HG02973 (cell line): ENCODE measurements at regions not wholly inside any gene's neighbourhood (a gene's known extent, or its start where the extent isn't known, plus 50 kb on each side); places are given as distances from the start of the nearest gene placed in this dataset.

ENCODE experiments used
- ATAC-seq: cut with Tn5 transposase; IDR thresholded peaks from one replicate; pipeline ENCODE4 v1.9.1; 2021; ENCODE audit warnings: moderate library complexity; ENCODE audit not compliant: unreplicated experiment

DNA sequence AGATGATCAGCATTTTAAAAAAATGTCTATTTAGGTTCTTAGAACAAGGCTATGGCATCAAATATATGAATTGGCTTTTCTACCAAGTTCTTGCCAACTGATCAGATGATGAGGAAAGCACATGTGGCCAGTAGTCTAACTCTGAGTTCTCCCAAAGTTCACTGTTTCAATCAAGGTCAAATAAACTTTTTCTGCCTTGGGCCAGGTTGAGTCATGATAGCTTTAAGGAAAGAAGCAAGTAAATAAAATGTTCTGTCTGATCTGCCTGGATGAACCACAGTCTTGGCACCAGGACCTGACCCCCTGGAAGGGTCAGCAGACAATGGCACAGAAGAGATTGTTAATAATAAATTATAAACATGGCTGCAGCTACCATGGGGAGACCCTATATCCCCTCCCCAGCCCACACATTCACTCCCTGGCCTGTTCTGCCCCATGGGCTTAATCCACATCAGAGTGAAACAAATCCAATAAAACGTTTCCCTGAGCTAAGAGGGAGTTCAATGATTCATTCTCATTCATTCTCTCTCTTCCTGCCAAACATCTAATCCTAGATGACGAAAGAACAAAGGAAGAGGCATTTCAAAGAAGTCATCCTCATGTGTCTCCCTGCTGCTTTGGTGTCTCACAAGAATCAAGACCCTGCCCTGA lies 661.6 kb downstream of the DHX35 start:
- no peak for ATAC-seq

DNA sequence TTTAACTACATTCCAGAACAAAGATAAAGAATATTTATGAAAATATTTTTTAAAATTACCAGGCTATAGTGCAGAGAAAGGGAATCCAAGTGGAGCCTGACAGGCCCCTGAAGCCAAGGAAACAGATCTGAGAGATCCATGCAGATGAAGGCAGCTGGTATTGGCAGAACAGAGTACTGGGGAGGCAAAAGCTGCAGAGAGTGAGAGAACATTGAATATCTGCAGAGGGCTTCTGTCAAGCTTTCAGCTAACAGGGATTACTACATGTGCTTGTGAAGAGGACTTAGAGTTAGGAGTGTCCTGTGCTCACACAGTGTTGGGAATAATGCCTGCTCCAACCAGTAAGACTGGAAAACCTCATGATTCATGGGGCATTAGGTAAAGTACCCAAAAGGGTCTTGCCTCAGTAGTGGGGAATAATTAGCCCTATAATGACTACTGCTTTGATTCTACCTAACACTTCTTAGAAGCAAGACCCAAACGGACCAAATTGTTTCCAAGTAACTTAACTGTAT lies 657.2 kb downstream of the DHX35 start:
- no peak for ATAC-seq

DNA sequence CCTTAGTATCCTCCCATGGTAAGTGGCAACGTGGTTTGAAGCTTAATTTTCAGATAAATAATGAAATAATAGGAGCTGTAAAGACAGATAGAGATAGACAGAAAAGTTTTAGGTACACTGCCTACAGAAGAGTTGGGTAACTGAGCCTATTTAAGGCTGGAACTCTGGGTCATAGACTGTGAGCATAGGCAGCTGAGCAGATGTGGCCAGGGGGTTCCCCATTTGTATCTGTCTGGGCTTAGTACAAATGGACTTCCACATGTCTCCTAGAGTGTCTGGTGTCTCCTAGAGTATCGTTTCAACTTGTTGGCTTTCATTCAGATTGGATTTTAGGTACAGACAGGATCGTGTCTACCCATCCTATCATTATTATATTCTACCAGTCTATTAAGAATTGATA lies 649.8 kb downstream of the DHX35 start:
- ATAC-seq = no peak

DNA sequence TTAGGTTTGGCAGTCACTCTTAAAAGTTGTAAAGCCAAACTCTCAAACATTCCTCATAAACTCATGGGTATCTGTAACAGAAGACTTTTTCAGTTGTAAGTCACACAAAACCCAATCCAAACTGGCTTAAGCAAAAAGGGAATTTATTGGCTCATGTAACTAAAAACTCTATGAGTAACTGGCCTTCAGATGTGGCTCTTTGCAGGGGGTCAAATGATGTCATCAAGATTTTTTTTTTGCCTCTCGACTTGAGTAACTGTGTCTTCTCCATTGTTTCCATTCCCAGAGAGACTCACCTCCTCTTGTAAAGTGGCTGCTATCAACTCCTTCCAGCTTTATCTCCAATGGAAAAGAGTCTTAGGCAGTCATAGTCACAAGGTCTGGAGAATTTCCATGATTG lies 645.0 kb downstream of the DHX35 start:
- ATAC-seq = no peak

DNA sequence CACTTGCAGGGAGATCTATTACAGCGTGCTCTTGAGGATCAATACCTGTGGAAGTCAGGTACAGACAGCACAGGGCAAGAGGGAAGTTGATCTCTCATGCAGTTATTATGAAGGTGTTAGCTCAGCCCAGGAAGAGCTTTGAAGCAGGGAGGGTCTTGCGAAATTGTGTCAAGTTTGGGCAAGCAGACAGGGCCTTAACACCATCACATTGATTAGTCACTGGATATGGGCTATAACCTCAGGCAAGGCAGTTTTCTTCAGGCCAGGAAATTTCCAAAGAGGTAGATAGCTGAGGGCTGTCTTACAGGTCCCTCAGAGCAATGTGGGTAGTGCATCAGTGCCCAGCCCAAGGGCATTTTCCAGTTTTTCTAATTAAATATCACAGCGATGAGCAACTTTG lies 643.8 kb downstream of the DHX35 start:
- no peak for ATAC-seq

DNA sequence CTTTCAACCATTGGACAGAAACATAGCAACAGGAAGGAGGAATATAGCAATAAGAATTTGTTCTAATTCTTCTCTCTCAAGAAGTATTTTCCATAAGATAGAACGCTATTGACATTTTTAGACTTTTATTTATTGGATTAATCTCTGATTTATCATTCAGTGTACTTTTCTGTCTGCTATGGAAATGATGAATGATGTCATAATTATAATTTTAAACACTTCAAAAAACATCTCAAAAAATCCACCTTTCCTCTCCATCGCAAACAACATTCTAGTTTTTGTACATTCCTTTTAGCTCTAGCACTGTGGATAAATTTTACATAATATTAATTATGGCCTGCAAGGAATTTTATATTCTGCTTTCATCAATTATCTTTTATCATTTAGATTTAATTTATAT lies 643.2 kb downstream of the DHX35 start:
- ATAC-seq = no peak

DNA sequence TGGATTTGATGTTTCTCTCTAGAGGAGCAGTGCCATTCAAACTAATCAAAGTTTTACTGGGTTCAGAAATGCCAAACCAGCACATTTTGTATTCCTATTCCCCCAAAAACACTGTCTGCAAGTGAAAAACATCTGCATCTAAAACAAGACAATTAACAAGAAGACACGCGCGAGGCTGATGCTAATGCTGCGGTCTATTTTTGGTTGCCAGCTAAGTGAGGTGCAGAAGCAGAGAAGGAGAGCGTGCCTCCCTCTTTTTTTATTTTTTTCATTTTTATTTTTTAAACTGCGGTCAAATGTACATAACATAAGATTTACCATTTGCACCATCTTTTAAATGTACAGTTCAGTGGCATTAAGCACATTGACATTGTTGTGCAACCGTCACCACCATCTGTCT lies 641.1 kb downstream of the DHX35 start:
- ATAC-seq = no peak

DNA sequence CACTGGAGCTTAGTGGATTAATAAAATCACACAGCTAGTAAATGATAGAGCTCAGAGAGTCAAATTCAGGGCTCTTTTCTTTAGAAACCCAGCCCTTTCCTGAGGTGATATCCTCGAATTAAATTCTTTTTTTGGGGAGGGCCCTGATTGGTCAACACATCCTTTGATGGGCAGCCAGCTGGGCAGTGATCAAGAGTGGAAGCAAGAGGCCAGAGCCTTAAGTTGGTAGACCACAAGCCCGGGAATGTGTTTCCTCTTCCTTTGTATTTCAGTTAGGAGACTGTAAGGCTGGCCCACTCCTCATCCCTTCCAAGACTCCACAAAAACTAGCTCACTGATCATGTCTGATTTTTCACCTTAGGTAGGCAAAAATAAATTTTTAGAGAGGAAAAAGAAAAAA lies 640.5 kb downstream of the DHX35 start:
- ATAC-seq = no peak

DNA sequence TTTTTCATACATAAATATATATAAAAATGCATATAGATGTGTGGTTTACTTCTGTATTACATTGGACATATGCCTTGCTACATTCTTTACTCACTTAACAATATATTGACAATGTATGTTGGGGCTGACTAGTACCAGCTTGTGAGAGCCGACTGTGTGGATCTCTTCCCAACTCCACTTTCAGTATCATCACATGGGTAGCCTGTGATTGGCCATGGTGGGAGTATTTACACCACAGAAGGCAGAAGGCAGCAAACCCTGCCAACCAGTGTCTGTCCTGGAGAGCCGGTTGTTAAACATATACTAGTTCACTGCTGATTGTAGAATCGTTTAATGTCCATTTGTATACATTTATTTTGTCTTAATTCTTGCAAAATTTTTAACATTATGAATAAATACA lies 638.7 kb downstream of the DHX35 start:
- ATAC-seq = no peak

DNA sequence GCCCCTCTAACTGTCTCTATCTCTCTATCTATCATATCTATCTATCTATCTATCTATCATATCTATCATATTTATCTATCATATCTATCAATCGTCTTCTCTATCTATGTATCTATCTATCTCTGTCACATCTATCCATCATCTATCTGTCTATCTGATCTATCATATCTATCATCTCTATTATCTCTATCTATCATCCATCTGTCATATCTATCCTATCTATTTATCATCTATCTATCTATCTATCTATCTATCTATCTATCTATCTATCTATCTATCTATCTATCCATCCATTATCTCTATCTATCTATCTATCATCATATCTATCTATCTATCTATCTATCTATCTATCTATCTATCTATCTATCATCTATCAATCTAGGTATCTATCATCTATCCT lies 638.0 kb downstream of the DHX35 start:
- no peak for ATAC-seq

DNA sequence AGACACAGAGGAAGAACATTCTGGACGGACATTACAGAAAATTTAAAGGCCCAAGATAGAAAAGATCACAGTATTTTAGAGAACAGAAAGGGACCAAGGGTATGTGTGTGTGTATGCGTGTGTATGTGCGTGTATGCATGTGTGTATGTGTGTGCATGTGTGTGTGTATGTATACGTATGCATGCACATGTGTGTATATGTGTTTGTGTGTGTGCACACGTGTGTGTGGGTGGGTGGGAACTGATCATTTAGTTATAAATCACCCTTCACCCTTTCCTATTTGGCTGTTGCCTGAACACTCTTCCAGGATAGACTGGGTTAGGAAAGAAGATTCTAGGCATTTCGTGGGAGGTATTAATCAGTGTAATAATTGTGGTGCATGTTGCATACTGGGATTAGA lies 634.4 kb downstream of the DHX35 start:
- ATAC-seq = no peak

DNA sequence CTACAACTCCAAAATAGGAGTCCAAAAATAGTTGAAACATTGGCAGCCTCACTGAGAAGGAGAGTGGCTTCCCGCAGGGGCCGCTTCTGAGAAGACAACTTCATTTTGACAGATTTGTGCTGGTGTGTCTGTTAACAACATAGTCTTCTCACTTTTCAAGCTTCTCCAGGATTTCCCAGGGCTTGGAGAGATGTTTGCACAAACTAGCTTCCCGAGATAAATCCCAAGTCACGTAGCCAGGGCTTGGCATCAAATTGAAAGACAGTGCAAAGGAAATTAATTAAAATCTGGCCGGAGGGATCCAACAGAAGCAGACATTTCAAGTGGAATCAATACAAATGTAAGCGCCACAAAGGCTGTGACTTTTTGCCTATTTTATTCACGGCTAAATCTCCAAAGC lies 630.2 kb downstream of the DHX35 start:
- ATAC-seq = no peak

DNA sequence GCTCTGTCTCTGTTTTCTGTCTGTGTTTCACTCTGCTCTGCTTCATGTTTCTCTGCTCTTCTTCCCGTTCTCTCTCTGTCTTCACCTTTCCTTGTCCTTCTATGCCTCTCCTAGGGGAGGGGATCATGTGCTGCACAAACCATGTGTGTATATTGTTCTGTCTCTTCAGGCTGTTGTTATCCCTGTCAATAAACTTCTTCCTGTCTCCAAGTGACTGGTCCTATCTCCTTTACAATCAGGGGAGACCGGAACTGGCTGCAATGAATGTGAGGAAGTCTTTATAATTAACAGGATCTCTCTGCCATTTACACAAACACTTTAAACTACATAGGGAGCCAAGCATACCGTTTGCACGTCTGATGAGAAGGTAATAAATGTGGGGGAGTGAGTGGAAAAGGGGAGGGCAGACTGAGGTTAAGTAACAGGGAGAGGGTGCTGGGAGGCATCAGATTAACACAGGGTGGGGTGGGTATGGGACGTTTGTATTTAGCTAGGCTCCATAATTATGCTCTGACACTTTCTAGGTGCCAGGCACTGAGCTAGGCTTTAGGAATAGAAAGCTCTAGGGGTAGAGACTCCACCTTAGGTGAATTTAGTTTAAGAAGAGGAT lies 626.1 kb downstream of the DHX35 start:
- ATAC-seq = no peak

DNA sequence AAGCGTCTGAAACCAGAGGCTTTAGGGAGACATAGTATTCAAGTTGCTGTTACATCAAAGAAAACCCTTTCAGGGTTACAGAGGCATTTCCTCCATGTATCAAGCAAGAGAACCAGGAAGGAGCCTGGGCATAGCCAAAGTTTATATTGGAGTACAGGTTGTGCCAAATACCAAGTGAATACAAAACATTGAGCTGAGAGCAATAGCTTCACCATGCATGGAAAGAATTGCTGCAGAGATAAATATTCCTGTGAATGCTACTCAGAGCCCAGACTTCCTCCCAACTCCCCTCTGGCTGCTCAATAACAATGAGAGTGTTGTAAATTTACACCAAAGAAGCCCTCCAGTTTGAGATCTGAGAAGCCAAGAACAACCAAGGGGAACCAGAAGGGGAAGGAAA lies 618.9 kb downstream of the DHX35 start:
- ATAC-seq = no peak

DNA sequence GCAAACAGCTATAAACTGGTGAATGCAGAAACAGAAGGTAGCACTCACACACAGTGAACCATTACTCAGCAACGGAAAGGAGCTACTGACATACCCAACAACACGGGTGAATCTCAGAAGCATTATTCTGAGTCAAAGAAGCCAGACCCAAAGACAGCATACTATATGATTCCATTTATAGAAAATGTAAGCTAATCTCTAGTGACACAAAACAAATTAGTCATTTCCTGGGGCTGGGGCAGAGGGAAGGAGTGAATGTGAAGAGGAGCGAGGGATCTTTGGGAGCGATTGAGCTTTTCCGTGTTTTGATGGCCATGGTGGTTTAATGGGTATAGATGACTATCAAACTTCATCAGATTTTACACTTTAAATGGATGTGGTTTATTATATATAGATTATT lies 614.6 kb downstream of the DHX35 start:
- no peak for ATAC-seq

DNA sequence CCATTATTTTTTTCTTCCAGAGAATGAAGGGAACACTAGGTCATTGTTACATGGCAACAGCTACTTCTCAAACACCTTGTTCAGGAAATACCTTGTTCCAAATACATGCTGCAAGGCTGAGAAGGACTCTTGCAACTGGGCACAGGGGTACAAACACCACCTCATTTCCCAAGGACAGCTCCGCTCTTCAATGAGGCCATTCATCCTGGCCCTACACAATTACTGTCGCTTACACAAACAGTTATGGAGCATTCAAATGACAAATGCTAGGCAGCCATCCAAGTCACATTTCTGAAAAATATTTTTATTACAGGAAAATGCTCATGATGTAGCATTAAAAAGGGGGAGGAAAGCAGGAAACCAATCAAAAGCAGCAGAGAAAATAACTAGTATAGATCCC lies 611.9 kb downstream of the DHX35 start:
- no peak for ATAC-seq

DNA sequence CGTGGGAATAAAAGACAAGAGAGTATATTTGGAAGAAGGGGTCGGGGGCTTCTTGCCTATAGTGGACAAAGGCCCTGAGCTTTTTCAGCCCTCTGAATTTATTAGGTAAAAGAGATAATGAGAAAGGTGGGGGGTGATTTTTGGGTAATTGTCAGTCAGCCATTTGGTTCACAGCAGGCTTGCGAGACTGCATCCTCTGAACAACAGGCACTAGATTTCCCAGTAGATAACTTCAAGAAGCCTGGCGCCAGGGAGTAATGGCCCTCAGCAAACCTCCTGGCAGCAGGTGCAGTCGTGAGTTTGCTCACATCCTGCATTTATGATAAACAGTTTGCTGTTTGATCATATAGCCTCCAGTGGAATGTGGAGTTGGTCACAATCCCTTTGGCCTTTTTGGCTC lies 609.0 kb downstream of the DHX35 start:
- ATAC-seq = no peak

DNA sequence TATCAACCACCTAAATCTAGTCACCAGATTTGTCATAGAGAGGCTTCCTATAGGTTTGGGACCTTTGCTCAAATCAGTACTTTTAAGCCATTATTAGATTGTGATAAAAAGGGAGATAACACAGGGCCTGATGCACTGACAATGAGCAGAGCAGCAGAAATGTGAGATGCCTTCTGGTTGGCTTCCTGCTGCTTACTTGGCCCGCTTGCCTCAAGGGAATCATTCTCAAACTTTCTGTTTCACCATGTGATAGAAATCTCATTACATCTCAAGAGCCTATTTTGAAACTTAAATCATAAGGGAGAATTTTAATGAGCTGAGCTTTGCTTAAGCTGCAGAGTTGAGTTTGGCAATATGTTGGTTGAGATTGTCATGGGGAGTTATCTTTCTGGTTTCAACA lies 606.0 kb downstream of the DHX35 start:
- no peak for ATAC-seq

DNA sequence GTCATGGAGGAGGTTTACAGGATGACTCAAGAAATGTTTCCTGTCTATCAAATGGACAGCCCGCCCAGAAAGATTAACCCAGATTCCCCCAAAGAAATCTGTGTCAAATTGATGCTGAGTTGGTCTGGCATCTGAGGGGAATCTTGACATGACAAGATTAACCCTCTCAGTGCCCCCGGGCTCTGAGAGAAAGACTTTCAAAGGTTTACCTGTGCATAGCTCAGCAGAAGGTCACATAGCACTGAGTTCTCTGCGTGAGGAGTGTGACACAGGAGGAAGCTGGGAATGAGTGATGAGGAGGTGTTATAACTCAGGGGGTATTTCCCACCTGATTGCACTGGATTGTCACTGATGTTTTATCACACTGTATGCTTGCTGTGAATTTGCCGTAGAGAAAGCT lies 601.2 kb downstream of the DHX35 start:
- peak; percentile 54 for ATAC-seq

DNA sequence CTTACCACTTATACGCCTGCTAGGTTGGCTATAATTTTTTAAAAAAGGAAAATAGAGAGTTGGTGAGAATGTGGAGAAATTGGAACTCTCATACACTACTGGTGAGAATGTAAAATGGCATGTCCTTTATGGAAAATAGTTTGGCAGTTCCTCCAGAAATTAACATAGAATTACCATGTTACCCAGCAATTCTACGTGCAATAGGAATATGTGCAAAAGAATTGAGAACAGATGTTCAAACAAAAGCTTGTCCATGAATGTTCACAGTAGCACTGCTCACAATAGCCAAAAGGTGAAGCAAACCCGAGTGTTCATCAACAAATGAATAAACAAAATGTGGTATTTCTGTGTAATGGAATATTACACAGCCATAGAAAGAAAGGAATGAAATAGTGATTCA lies 592.2 kb downstream of the DHX35 start:
- ATAC-seq = no peak

DNA sequence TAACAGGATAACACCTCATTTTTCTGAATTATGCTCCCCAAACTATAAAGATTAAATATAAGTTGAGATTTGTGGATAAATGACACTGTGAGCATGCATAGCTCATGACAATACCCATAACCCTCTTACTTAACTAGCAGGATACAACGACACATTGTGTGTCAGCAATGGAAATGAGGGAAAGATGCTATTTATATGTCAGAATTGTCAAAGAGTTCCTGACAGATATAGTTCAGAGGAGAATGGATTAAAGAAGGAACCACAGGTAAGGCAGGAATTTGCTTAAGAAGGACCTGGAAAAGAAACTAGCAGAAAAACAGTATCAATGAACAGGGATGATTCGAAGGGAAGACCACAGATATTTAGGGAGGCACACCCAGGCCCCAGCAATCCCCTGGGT lies 591.0 kb downstream of the DHX35 start:
- ATAC-seq = no peak

DNA sequence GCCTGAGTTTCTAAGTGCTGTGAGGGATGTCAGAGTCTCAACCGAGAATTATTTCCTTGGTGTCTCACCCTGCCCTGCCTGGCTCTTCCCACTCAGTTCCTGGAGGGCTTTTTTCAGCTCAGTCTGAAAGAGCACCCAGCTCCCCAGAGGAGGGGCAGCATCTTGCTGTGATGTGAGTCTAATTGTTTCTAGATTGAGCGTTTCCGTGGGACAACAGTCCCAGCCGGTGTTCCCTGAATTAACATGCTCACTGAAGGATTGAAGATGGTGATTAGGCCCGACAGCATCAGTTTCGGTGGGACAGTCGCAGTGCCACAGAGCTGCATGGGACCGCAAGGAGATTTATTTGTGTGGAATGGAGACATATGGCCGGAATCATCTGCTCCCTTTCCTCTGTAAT lies 587.6 kb downstream of the DHX35 start:
- ATAC-seq = no peak
